GM12864 (cell line): ENCODE measurements at regions not wholly inside any gene's neighbourhood (a gene's known extent, or its start where the extent isn't known, plus 50 kb on each side); places are given as distances from the start of the nearest gene placed in this dataset.

Experiments used
- DNase-seq: peaks from one replicate; pipeline ENCODE4 v3.0.0-alpha.2; 2011; ENCODE audit warnings: low read depth
- H3K4me3 ChIP-seq: 2 replicates; pipeline ENCODE4 v1.5.1; 2011; ENCODE audit warnings: mild to moderate bottlenecking, low read depth, low read length, control low read depth
- TF ChIP-seq, protein P1 (sequence below): IDR thresholded peaks from 2 replicates; pipeline ENCODE4 v1.5.1; 2011; ENCODE audit warnings: low read depth, mild to moderate bottlenecking, moderate library complexity, low read length, control low read depth, inconsistent platforms; ENCODE audit errors: missing control alignments

DNA sequence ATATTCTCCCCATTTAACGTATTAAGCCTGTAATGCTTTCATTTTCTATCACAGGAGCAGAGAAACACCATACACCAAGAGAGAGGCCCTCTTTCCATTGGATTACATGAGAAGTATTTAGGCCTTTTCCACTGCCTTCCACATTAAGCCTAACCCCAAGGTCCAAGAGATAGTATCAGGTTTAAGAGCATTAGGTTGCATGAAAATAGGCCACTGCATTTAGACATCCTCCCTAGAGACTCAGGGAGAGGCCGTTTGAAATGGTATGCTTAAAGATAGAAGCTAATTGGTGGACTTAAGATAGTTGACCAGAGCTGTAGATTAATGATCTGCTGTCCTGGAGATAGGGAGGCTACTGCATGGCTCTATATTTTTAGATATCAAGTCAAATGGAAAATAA, 128.5 kb upstream of the PTPRM start:
- TF ChIP-seq, protein P1, sequence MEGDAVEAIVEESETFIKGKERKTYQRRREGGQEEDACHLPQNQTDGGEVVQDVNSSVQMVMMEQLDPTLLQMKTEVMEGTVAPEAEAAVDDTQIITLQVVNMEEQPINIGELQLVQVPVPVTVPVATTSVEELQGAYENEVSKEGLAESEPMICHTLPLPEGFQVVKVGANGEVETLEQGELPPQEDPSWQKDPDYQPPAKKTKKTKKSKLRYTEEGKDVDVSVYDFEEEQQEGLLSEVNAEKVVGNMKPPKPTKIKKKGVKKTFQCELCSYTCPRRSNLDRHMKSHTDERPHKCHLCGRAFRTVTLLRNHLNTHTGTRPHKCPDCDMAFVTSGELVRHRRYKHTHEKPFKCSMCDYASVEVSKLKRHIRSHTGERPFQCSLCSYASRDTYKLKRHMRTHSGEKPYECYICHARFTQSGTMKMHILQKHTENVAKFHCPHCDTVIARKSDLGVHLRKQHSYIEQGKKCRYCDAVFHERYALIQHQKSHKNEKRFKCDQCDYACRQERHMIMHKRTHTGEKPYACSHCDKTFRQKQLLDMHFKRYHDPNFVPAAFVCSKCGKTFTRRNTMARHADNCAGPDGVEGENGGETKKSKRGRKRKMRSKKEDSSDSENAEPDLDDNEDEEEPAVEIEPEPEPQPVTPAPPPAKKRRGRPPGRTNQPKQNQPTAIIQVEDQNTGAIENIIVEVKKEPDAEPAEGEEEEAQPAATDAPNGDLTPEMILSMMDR: no peak
- H3K4me3 ChIP-seq: no peak overlapping the region
- no peak for DNase-seq

DNA sequence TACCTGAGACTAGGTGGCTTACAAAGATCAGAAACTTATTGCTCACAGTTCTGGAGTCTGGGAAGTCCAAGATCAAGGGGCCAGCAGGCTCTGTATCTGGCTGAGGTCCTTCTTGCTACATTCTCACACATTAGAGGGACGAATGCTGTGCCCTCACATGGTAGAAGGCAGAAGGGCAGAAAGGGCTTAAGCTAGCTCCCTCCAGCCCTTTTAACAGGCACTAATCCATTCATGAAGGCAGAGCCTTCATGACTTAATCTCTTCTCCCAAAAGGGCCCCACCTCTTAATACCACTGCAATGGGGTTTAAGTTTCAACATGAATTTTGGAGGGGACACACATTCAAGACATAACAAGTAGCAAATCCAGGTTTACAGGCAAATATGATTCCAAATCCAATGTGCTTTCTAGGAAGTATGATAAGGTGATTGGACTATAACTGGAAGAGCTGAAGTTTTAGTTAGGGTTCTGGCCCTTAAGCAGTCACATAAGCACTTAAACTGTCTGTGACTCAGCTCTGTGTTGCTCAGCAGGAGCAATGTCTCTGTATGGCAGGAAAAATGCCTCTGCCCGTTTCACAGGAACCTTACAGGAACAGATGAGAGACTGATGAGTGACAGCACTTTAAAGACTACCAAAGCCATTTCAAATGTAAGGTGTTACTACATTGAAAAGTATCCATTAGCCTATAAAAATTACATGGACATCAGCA, 119.6 kb upstream of the PTPRM start:
- no peak for DNase-seq
- TF ChIP-seq, protein P1: no peak
- no peak overlapping the region for H3K4me3 ChIP-seq

DNA sequence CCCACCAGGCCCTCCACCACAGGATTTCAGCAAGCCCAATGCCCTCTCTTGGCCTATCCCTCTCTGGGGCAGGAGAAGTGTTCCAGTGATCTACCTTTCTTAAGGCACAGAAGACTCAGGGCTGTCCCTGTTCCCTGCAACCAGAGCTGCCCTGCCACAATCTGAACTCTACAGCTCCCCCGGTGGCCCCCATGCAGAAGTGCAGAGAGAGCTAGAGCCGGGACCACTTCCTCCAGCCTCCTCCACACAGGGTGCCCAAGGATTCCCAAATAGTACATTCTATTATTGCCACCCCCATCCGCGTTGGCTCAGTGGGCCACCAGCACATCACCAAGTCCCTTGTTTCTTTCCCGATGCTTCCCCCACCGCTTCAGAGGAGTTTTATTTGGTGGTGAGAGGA, 114.8 kb upstream of the PTPRM start:
- no peak for DNase-seq
- no peak overlapping the region for H3K4me3 ChIP-seq
- TF ChIP-seq, protein P1: peak; percentile 43

DNA sequence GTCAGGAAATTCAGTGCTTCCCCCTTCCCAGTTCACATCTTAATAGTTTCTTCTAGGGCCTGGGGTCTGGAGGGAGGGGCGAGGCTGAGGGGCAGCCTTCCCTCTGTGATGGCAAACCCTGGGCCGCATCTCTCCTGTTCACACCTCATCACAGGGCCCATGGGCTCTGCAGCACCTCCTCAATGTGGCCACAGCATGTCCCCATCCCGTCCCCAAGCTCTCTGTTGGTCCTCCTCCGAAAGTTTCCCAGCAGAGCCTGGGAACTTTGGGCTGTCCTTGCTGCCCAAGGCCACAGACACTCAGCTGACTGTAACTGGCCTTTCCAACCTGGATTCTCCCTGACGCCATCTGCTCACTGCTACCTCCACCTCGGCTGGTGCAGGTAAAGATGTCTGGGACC, 112.7 kb upstream of the PTPRM start:
- DNase-seq: no peak
- TF ChIP-seq, protein P1: no peak
- no peak overlapping the region for H3K4me3 ChIP-seq

DNA sequence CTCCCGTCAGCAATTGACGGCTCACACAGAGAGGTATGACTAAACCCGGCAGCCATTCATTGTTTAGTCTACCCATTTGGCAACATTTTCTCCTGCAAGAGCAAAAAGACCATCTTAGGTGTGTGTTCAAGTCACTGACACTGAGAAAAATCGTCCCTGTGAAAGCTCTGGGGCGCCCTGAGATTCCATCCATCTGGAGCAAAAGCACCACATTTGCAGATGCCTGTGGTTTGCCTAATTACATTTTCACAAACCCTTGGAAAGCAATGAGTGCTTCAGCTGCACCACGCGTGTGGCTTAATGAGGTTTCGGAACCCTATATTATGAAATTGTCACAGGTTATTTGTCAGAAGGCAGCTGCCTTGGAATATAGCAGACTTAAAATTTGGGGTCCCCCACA, 110.7 kb upstream of the PTPRM start:
- TF ChIP-seq, protein P1: no peak
- no peak overlapping the region for H3K4me3 ChIP-seq
- no peak for DNase-seq

DNA sequence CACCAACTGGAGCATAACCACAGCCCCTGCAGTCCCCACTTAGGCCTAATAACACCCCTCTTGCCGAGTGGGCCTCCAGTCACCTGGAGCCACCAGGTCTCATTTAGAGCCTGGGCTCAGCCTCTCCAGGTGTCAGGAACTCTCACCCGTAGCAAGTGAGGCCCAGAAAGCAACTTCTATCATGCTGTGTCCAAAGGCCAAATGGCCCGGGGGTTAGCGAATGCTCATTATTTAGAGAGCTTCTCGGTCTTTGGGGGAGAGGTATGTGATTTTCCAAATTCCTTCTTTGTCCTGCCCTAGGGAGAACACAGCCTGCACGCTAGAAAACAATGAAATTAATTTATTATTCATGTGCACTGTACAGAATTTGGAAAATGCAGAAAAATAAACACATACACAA, 109.9 kb upstream of the PTPRM start:
- DNase-seq: no peak
- H3K4me3 ChIP-seq: no peak overlapping the region
- TF ChIP-seq, protein P1: no peak

DNA sequence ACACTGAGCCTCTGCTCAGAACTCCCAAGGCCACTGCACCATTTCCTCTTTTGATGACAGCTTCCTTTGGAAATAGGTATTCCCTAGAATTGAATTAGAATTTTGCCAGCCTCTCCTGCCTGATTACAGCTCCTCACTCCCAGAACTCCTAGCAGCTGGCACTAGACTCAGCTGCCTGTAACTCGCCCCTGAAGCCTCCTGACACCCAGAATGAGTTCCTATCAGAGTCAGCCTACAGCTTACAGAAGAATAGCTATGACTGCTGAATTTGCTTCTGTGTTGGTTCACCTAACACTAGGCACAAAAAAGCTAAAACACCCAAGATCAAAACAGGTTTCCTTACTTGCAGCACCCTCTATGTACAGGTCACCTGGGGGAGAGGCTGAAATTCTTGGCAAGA, 108.2 kb upstream of the PTPRM start:
- TF ChIP-seq, protein P1: no peak
- no peak overlapping the region for H3K4me3 ChIP-seq
- no peak for DNase-seq
